Endothelial cell of umbilical vein (primary cell): ENCODE measurements at regions not wholly inside any gene's neighbourhood (a gene's known extent, or its start where the extent isn't known, plus 50 kb on each side); places are given as distances from the start of the nearest gene placed in this dataset.

Source experiments
- BruUV-seq: library from RNA; stranded (reverse); fragments of 400-500 nt; replicated peaks from 2 replicates; lab custom pipeline; 2021; lab: Mats Ljungman, UMichigan
- CTCF ChIA-PET: fragments of 300-600, 350-600 bp; sonication (Branson Sonifier 250); formaldehyde crosslinking; loops from one replicate; lab custom pipeline; 2021; ENCODE audit warnings: antibody characterized with exemption, inconsistent platforms; lab: Charles Lee
- POLR2A ChIA-PET: fragments of 300-600, 350-600 bp; sonication (Branson Sonifier 250); formaldehyde crosslinking; loops from one replicate; lab custom pipeline; 2021; ENCODE audit warnings: antibody characterized with exemption, inconsistent platforms; lab: Charles Lee
- DNase-seq: peaks from one replicate; pipeline ENCODE4 v3.0.0-alpha.2; 2011; ENCODE audit warnings: low read depth, low spot score
- FAIRE-seq: peaks from 2 replicates; lab custom pipeline; 2011; peaks lifted over from hg19 to GRCh38; lab: Jason Lieb, UNC
- H2AFZ ChIP-seq: 2 replicates; pipeline ENCODE4 v1.6.0; 2012; ENCODE audit warnings: low read depth, low read length, control low read depth, inconsistent platforms
- H3K27ac ChIP-seq: 2 replicates; pipeline ENCODE4 v1.5.1; 2011; ENCODE audit warnings: low read depth, mild to moderate bottlenecking, control low read depth, low read length, moderate library complexity; ENCODE audit not compliant: insufficient read depth
- H3K27me3 ChIP-seq, 2 experiments: 2 replicates each; pipeline versions ENCODE4 v1.6.0 to v1.6.1; 2011; ENCODE audit warnings: low read length in 2 of 2, mixed read lengths in 1 of 2; ENCODE audit not compliant: control insufficient read depth in 2 of 2, insufficient read depth in 2 of 2
- H3K36me3 ChIP-seq, 2 experiments: 2 replicates in 1 of 2; 3 replicates in 1 of 2; pipeline ENCODE4 v1.5.1; 2011; ENCODE audit warnings: low read length in 2 of 2, mild to moderate bottlenecking in 1 of 2, moderate library complexity in 1 of 2; ENCODE audit not compliant: control insufficient read depth in 2 of 2, insufficient read depth in 2 of 2; ENCODE audit errors: extremely low read depth in 1 of 2
- H3K4me1 ChIP-seq: 3 replicates; pipeline ENCODE4 v1.5.1; 2011; ENCODE audit warnings: mild to moderate bottlenecking, low read length; ENCODE audit not compliant: control insufficient read depth, insufficient read depth; ENCODE audit errors: extremely low read depth
- H3K4me2 ChIP-seq: 2 replicates; pipeline ENCODE4 v1.6.1; 2011; ENCODE audit warnings: low read length, control low read depth, mixed read lengths; ENCODE audit not compliant: insufficient read depth
- H3K4me3 ChIP-seq, 3 experiments: fragments of 200-600 bp in 1 of 3; sonication (generic), shearing (Covaris generic) in 1 of 3; replicated peaks in 1 of 3; 2 replicates each; pipeline ENCODE4 v1.5.1; 2011 to 2016; ENCODE audit warnings: control low read depth in 3 of 3, low read length in 3 of 3, mild to moderate bottlenecking in 2 of 3, inconsistent platforms in 1 of 3, low read depth in 1 of 3, moderate library complexity in 1 of 3; ENCODE audit not compliant: insufficient read depth in 1 of 3
- H3K79me2 ChIP-seq: 2 replicates; pipeline ENCODE4 v1.6.0; 2012; ENCODE audit warnings: low read length, inconsistent platforms; ENCODE audit not compliant: control insufficient read depth, insufficient read depth
- H3K9ac ChIP-seq: replicated peaks from 2 replicates; pipeline ENCODE3; 2011; ENCODE audit warnings: low read length, control low read depth; ENCODE audit not compliant: insufficient read depth; ENCODE audit errors: extremely low read depth
- H3K9me1 ChIP-seq: replicated peaks from 3 replicates; pipeline ENCODE4 v1.6.0; 2011; ENCODE audit warnings: mild to moderate bottlenecking, low read length; ENCODE audit not compliant: control insufficient read depth, insufficient read depth; ENCODE audit errors: extremely low read depth
- H3K9me3 ChIP-seq: replicated peaks from 2 replicates; pipeline ENCODE4 v1.5.1; 2012; ENCODE audit warnings: low read length, inconsistent platforms; ENCODE audit not compliant: control insufficient read depth, insufficient read depth
- H4K20me1 ChIP-seq: replicated peaks from 2 replicates; pipeline ENCODE3; 2011; ENCODE audit warnings: mild to moderate bottlenecking, low read length; ENCODE audit not compliant: control insufficient read depth, insufficient read depth; ENCODE audit errors: extremely low read depth
- EZH2 ChIP-seq: IDR thresholded peaks from 2 replicates; pipeline ENCODE4 v1.6.1; 2012; ENCODE audit warnings: borderline replicate concordance, low read depth, mild to moderate bottlenecking, moderate library complexity, low read length, inconsistent platforms; ENCODE audit not compliant: severe bottlenecking
- FOS ChIP-seq: IDR thresholded peaks from 2 replicates; pipeline ENCODE4 v1.6.1; 2011; ENCODE audit warnings: mild to moderate bottlenecking, low read length, moderate library complexity, borderline replicate concordance; ENCODE audit not compliant: insufficient read depth
- MYC ChIP-seq: IDR thresholded peaks from one replicate; pipeline ENCODE4 v1.6.1; 2011; ENCODE audit warnings: mild to moderate bottlenecking, low read depth, low read length
- POLR2A ChIP-seq: IDR thresholded peaks from 2 replicates; pipeline ENCODE4 v1.6.1; 2012; ENCODE audit warnings: low read depth, mild to moderate bottlenecking, control low read depth, low read length
- POLR2AphosphoS5 ChIP-seq: IDR thresholded peaks from 2 replicates; pipeline ENCODE4 v1.6.1; 2012; ENCODE audit warnings: low read depth, mild to moderate bottlenecking, control low read depth, low read length, moderate library complexity; ENCODE audit not compliant: insufficient read depth
- dilution Hi-C: fragments of 300-500 bp; cut with MboI; formaldehyde crosslinking; loops from one replicate; pipeline ENCODE4 v1.15.0; 2019; ENCODE audit warnings: low sequenced_read_pairs; ENCODE audit not compliant: extremely low pct_ligation_motif_present
- intact Hi-C: fragments of 100-400 bp; cut with micrococcal nuclease; formaldehyde crosslinking; loops from one replicate; pipeline ENCODE4 v1.10.0; 2022
- TF ChIP-seq, protein P1 (sequence below), 2 donors: IDR thresholded peaks; 1 replicate in 1 of 2; 2 replicates in 1 of 2; pipeline ENCODE4 v1.5.1; 2011; ENCODE audit warnings: low read length in 2 of 2, mild to moderate bottlenecking in 2 of 2, moderate library complexity in 2 of 2, control low read depth in 1 of 2, inconsistent platforms in 1 of 2, low read depth in 1 of 2; ENCODE audit not compliant: insufficient read depth in 1 of 2; ENCODE audit errors: extremely low read depth in 1 of 2
- TF ChIP-seq, protein P2 (sequence below): IDR thresholded peaks from 2 replicates; pipeline ENCODE4 v1.6.1; 2011; ENCODE audit not compliant: insufficient read depth, insufficient read length

DNA sequence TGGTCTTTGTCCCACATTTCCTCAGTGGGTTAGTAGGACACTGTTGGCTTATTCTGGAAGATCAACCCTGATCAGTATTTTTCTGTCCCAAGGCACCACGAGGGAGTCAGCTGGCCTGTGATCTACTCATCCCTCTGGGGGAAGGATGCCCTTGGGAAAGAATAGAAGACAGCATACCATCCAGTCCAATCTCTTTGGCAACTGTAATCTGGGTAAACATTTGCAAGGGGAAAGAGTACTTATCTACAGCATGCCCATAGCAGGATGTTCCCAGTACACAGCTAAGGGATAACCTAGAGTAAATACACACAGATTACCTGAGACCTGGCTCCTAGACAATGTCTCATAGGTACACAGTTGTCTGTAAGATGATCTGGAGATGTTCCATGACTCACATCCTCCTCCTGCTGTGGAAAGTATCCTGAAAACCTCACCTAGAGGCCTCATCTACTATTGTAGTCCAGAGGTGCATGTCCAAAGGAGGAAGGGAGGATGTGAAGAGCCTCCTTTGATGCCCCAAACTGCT lies 134.3 kb upstream of the VWC2 start:
- Histone ChIP-seq H3K36me3 (no peaks in the 10 kb centered on the region), H3K9ac (no peak overlapping the region), H3K27ac (no peak overlapping the region), H2AFZ (no peak overlapping the region), H3K27me3 (no peaks in the 10 kb centered on the region), H3K9me1 (no peaks in the 10 kb centered on the region), H3K79me2 (no peaks in the 10 kb centered on the region), H3K4me1 (no peaks in the 10 kb centered on the region), H3K4me2 (no peak overlapping the region), H3K4me3 (no peak overlapping the region), H3K9me3 (peaks cover 4% of the 10 kb centered on the region), H4K20me1 (no peaks in the 10 kb centered on the region)
- ChIA-PET CTCF (no interaction called here), POLR2A (no interaction called here)
- dilution Hi-C loops (no loop called here), intact Hi-C loops (no loop called here)
- TF ChIP-seq, protein P1, sequence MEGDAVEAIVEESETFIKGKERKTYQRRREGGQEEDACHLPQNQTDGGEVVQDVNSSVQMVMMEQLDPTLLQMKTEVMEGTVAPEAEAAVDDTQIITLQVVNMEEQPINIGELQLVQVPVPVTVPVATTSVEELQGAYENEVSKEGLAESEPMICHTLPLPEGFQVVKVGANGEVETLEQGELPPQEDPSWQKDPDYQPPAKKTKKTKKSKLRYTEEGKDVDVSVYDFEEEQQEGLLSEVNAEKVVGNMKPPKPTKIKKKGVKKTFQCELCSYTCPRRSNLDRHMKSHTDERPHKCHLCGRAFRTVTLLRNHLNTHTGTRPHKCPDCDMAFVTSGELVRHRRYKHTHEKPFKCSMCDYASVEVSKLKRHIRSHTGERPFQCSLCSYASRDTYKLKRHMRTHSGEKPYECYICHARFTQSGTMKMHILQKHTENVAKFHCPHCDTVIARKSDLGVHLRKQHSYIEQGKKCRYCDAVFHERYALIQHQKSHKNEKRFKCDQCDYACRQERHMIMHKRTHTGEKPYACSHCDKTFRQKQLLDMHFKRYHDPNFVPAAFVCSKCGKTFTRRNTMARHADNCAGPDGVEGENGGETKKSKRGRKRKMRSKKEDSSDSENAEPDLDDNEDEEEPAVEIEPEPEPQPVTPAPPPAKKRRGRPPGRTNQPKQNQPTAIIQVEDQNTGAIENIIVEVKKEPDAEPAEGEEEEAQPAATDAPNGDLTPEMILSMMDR (IDR thresholded peaks at IDR 0.05; ENCODE audit: extremely low read depth in 1 of 2, insufficient read depth in 1 of 2, low read depth in 1 of 2, low read length in 2 of 2), result no peak
- TF ChIP-seq FOS (no peak), POLR2A (no peak), POLR2AphosphoS5 (no peak), MYC (no peak), EZH2 (no peak)
- TF ChIP-seq, protein P2, sequence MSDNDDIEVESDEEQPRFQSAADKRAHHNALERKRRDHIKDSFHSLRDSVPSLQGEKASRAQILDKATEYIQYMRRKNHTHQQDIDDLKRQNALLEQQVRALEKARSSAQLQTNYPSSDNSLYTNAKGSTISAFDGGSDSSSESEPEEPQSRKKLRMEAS, result no peak
- DNase-seq, result no peak
- FAIRE-seq, result no peak
- BruUV-seq, result no TSS peak
